GM18861 (cell line): ENCODE measurements at regions not wholly inside any gene's neighbourhood (a gene's known extent, or its start where the extent isn't known, plus 50 kb on each side); places are given as distances from the start of the nearest gene placed in this dataset.

Experiments
- ATAC-seq: cut with Tn5 transposase; IDR thresholded peaks from one replicate; pipeline ENCODE4 v1.9.1; 2021; ENCODE audit not compliant: unreplicated experiment

GRCh38 chr18:67242001-67242400, 274.5 kb downstream of the DSEL start:
- ATAC-seq, result no peak

GRCh38 chr18:67241299-67241698, 275.2 kb downstream of the DSEL start:
- ATAC-seq, result no peak

- no peak for ATAC-seq
Observed at GRCh38 chr18:67239826-67240225, 276.7 kb downstream of the DSEL start.

- no peak for ATAC-seq
Observed at GRCh38 chr18:67232991-67233390, 283.5 kb downstream of the DSEL start.

- ATAC-seq, result no peak
Observed at GRCh38 chr18:67232406-67232805, 284.1 kb downstream of the DSEL start.

- no peak for ATAC-seq
Observed at GRCh38 chr18:67222887-67223286, 293.6 kb downstream of the DSEL start.

GRCh38 chr18:67219821-67220220, 296.7 kb downstream of the DSEL start:
- no peak for ATAC-seq

GRCh38 chr18:67218556-67218955, 298.0 kb downstream of the DSEL start:
- ATAC-seq, result no peak

GRCh38 chr18:67217551-67218166, 298.9 kb downstream of the DSEL start:
- peak; percentile 88 for ATAC-seq

GRCh38 chr18:67216846-67217245, 299.7 kb downstream of the DSEL start:
- no peak for ATAC-seq

GRCh38 chr18:67215686-67216085, 300.8 kb downstream of the DSEL start:
- no peak for ATAC-seq

- ATAC-seq, result no peak
Observed at GRCh38 chr18:67211646-67212045, 304.9 kb downstream of the DSEL start.

- peak; percentile 7 for ATAC-seq
Observed at GRCh38 chr18:67200665-67201064, 315.9 kb downstream of the DSEL start.

- peak; percentile 96 for ATAC-seq
Observed at GRCh38 chr18:67199993-67200617, 316.4 kb downstream of the DSEL start.

- ATAC-seq, result no peak
Observed at GRCh38 chr18:67194886-67195285, 321.6 kb downstream of the DSEL start.

- no peak for ATAC-seq
Observed at GRCh38 chr18:67192535-67192934, 324.0 kb downstream of the DSEL start.

- no peak for ATAC-seq
Observed at GRCh38 chr18:67183398-67183797, 333.1 kb downstream of the DSEL start.

- ATAC-seq, result no peak
Observed at GRCh38 chr18:67179726-67180125, 336.8 kb downstream of the DSEL start.

- ATAC-seq, result no peak
Observed at GRCh38 chr18:67159662-67160061, 356.9 kb downstream of the DSEL start.

GRCh38 chr18:67154979-67155378, 361.5 kb downstream of the DSEL start:
- no peak for ATAC-seq

- no peak for ATAC-seq
Observed at GRCh38 chr18:67151366-67151765, 365.2 kb downstream of the DSEL start.

- ATAC-seq, result no peak
Observed at GRCh38 chr18:67145586-67146292, 370.8 kb downstream of the DSEL start.
